RWPE1 (cell line): ENCODE measurements at regions not wholly inside any gene's neighbourhood (a gene's known extent, or its start where the extent isn't known, plus 50 kb on each side); places are given as distances from the start of the nearest gene placed in this dataset.

Experiments used
- CTCF ChIA-PET: fragments of 350-600 bp; sonication (Branson Sonifier 250); formaldehyde crosslinking; extraction: SDS; loops from one replicate; lab custom pipeline; 2021; lab: Yijun Ruan, JAX
- POLR2A ChIA-PET: fragments of 400-600 bp; formaldehyde crosslinking; extraction: SDS; loops from one replicate; lab custom pipeline; 2020; ENCODE audit warnings: antibody characterized with exemption; ENCODE audit not compliant: low non-redundant PET; lab: Yijun Ruan, JAX
- DNase-seq: peaks from one replicate; pipeline ENCODE4 v3.0.0; 2012; ENCODE audit warnings: low spot score
- H3K27ac ChIP-seq: fragments of 450-650 bp; 2 replicates; pipeline ENCODE4 v1.5.1; 2017
- CTCF ChIP-seq: fragments of 450-650 bp; conservative IDR thresholded peaks from 2 replicates; pipeline ENCODE4 v1.5.1; 2017; ENCODE audit warnings: low read depth, mild to moderate bottlenecking

- no peak for DNase-seq
- TF ChIP-seq CTCF, result no peak
- CTCF ChIA-PET, result interaction anchor here (0.5 kb wide), 1 partner anchor 48 kb away, joined by 3 read pairs; no protein-coding TSS in a partner anchor
- H3K27ac ChIP-seq, result no peak overlapping the region
- POLR2A ChIA-PET, result no interaction called here
These were observed 1009.9 kb downstream of the PLA2G4A start for GRCh38 chr1:187838335-187839293.

- POLR2A ChIA-PET, result no interaction called here
- no peak for DNase-seq
- TF ChIP-seq CTCF, result no peak
- CTCF ChIA-PET, result no interaction called here
- no peak overlapping the region for H3K27ac ChIP-seq
These were observed 1011.1 kb downstream of the PLA2G4A start for GRCh38 chr1:187839873-187840272.

- no peak overlapping the region for H3K27ac ChIP-seq
- ChIA-PET CTCF (no interaction called here), POLR2A (no interaction called here)
- no peak for DNase-seq
- TF ChIP-seq CTCF, result no peak
These were observed 1011.8 kb downstream of the PLA2G4A start for GRCh38 chr1:187840557-187840956.

- TF ChIP-seq CTCF, result no peak
- POLR2A ChIA-PET, result no interaction called here
- CTCF ChIA-PET, result interaction anchor here (0.7 kb wide), 1 partner anchor 30 kb away, joined by 4 read pairs; no protein-coding TSS in a partner anchor
- peak overlapping the region; percentile 57 for H3K27ac ChIP-seq
- DNase-seq, result peak; percentile 67
These were observed 1013.8 kb downstream of the PLA2G4A start for GRCh38 chr1:187842406-187843165.

GRCh38 chr1:187844313-187844712 lies 1015.6 kb downstream of the PLA2G4A start:
- ChIA-PET CTCF (no interaction called here), POLR2A (no interaction called here)
- no peak for DNase-seq
- no peak for TF ChIP-seq CTCF
- no peak overlapping the region for H3K27ac ChIP-seq

- H3K27ac ChIP-seq, result no peak overlapping the region
- TF ChIP-seq CTCF, result no peak
- CTCF ChIA-PET, result no interaction called here
- no peak for DNase-seq
- POLR2A ChIA-PET, result no interaction called here
These were observed 1018.8 kb downstream of the PLA2G4A start for GRCh38 chr1:187847531-187847930.
